ENCODE measurements at regions not wholly inside any gene's neighbourhood (a gene's known extent, or its start where the extent isn't known, plus 50 kb on each side); places are given as distances from the start of the nearest gene placed in this dataset.

GRCh38 chr5:174903172-174903732 lies 178.9 kb downstream of the MSX2 start:
- H3K9me2 ChIP-seq (replicated peaks; ENCODE audit: low read depth, low read length) = no peaks in the 10 kb centered on the region
- H3K4me3 ChIP-seq (ENCODE audit: low read length, poor library complexity, severe bottlenecking) = no peak overlapping the region
- H3F3A ChIP-seq (ENCODE audit: low read depth) = no peaks in the 10 kb centered on the region
- no peaks in the 10 kb centered on the region for H3K36me3 ChIP-seq (ENCODE audit: insufficient read depth, low read length)
- no peaks in the 10 kb centered on the region for H3K9me3 ChIP-seq (ENCODE audit: insufficient read depth, low read depth, low read length)
- H3K27me3 ChIP-seq (ENCODE audit: insufficient read depth, low read length, poor library complexity, severe bottlenecking) = no peaks in the 10 kb centered on the region
- H2AFZ ChIP-seq (ENCODE audit: low read length) = no peak overlapping the region
- H3K4me1 ChIP-seq (ENCODE audit: insufficient read depth, low read length, poor library complexity, severe bottlenecking) = no peaks in the 10 kb centered on the region
- H3K79me2 ChIP-seq (ENCODE audit: insufficient read depth, low read length) = no peaks in the 10 kb centered on the region
- TF ChIP-seq EZH2phosphoT487 (IDR thresholded peaks at IDR 0.05; ENCODE audit: borderline replicate concordance) = no peak
- TF ChIP-seq CTCF (conservative IDR thresholded peaks at IDR 0.05; ENCODE audit: low read length) = no peak
- H3K4me2 ChIP-seq (ENCODE audit: low read depth, low read length, poor library complexity, severe bottlenecking) = no peak overlapping the region
- H3K9ac ChIP-seq (ENCODE audit: low read depth, low read length, poor library complexity, severe bottlenecking) = no peak overlapping the region
- H4K20me1 ChIP-seq (ENCODE audit: insufficient read depth, low read length, poor library complexity, severe bottlenecking) = no peaks in the 10 kb centered on the region

GRCh38 chr5:174901336-174901735 lies 177.0 kb downstream of the MSX2 start:
- no peak overlapping the region for H2AFZ ChIP-seq (ENCODE audit: low read length)
- no peaks in the 10 kb centered on the region for H4K20me1 ChIP-seq (ENCODE audit: insufficient read depth, low read length, poor library complexity, severe bottlenecking)
- no peaks in the 10 kb centered on the region for H3F3A ChIP-seq (ENCODE audit: low read depth)
- no peak overlapping the region for H3K4me2 ChIP-seq (ENCODE audit: low read depth, low read length, poor library complexity, severe bottlenecking)
- no peaks in the 10 kb centered on the region for H3K36me3 ChIP-seq (ENCODE audit: insufficient read depth, low read length)
- H3K27me3 ChIP-seq (ENCODE audit: insufficient read depth, low read length, poor library complexity, severe bottlenecking) = no peaks in the 10 kb centered on the region
- H3K9me2 ChIP-seq (replicated peaks; ENCODE audit: low read depth, low read length) = no peaks in the 10 kb centered on the region
- TF ChIP-seq EZH2phosphoT487 (IDR thresholded peaks at IDR 0.05; ENCODE audit: borderline replicate concordance) = no peak
- no peak for TF ChIP-seq CTCF (conservative IDR thresholded peaks at IDR 0.05; ENCODE audit: low read length)
- no peaks in the 10 kb centered on the region for H3K79me2 ChIP-seq (ENCODE audit: insufficient read depth, low read length)
- H3K4me1 ChIP-seq (ENCODE audit: insufficient read depth, low read length, poor library complexity, severe bottlenecking) = no peaks in the 10 kb centered on the region
- H3K9ac ChIP-seq (ENCODE audit: low read depth, low read length, poor library complexity, severe bottlenecking) = no peak overlapping the region
- no peak overlapping the region for H3K4me3 ChIP-seq (ENCODE audit: low read length, poor library complexity, severe bottlenecking)
- no peaks in the 10 kb centered on the region for H3K9me3 ChIP-seq (ENCODE audit: insufficient read depth, low read depth, low read length)

GRCh38 chr5:174900240-174900865 lies 176.0 kb downstream of the MSX2 start:
- H3K4me1 ChIP-seq (ENCODE audit: insufficient read depth, low read length, poor library complexity, severe bottlenecking) = no peaks in the 10 kb centered on the region
- TF ChIP-seq CTCF (conservative IDR thresholded peaks at IDR 0.05; ENCODE audit: low read length) (no peak), EZH2phosphoT487 (IDR thresholded peaks at IDR 0.05; ENCODE audit: borderline replicate concordance) (no peak)
- H3K79me2 ChIP-seq (ENCODE audit: insufficient read depth, low read length) = no peaks in the 10 kb centered on the region
- no peaks in the 10 kb centered on the region for H3K9me2 ChIP-seq (replicated peaks; ENCODE audit: low read depth, low read length)
- no peak overlapping the region for H3K9ac ChIP-seq (ENCODE audit: low read depth, low read length, poor library complexity, severe bottlenecking)
- H3K27me3 ChIP-seq (ENCODE audit: insufficient read depth, low read length, poor library complexity, severe bottlenecking) = no peaks in the 10 kb centered on the region
- H3K4me3 ChIP-seq (ENCODE audit: low read length, poor library complexity, severe bottlenecking) = no peak overlapping the region
- H3K9me3 ChIP-seq (ENCODE audit: insufficient read depth, low read depth, low read length) = no peaks in the 10 kb centered on the region
- H2AFZ ChIP-seq (ENCODE audit: low read length) = no peak overlapping the region
- H3K4me2 ChIP-seq (ENCODE audit: low read depth, low read length, poor library complexity, severe bottlenecking) = no peak overlapping the region
- H3F3A ChIP-seq (ENCODE audit: low read depth) = no peaks in the 10 kb centered on the region
- H4K20me1 ChIP-seq (ENCODE audit: insufficient read depth, low read length, poor library complexity, severe bottlenecking) = no peaks in the 10 kb centered on the region
- no peaks in the 10 kb centered on the region for H3K36me3 ChIP-seq (ENCODE audit: insufficient read depth, low read length)
